ENCODE measurements at regions not wholly inside any gene's neighbourhood (a gene's known extent, or its start where the extent isn't known, plus 50 kb on each side); places are given as distances from the start of the nearest gene placed in this dataset.
"Not testable (repeated sequence)": the region's sequence is repeated elsewhere in the genome, so short reads cannot be mapped to it uniquely, and the experiment has no call there.

DNA sequence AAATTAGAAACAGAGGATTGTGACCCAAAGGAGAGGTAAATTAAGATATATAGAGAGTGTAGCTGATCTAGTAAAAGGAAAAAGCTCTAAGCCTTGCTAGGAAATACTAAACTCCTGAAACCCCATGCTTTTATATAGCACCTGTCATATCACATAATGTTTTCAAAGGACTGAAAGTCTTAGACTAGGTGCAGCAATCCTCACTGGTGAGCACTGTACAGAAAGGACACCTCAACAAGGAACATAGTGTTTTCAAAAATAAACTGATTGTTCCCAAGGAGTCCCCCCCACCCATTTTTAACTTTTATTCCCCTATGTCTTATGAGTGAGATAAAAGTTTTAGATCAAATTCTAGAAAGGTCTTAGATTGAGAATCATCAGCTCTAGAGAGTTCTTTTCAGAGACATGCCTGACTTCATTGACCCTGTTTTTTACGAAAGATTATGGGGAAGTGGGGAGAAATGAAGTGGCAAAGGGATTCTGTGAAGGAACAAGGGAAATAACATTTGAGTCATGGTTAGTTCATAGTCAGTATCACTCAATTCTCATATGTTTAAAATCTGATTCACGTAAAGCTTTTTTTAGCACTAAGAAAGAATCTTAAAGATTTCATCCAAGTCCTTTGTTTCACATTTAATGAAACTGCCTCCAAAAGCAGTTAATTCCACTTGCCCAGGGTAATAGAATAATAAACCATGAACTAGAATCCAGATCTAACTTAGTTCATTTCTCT, 166.4 kb downstream of the CYB561 start:
- DNase-seq (ENCODE audit: low read depth), result no peak
- TF ChIP-seq, protein P1, sequence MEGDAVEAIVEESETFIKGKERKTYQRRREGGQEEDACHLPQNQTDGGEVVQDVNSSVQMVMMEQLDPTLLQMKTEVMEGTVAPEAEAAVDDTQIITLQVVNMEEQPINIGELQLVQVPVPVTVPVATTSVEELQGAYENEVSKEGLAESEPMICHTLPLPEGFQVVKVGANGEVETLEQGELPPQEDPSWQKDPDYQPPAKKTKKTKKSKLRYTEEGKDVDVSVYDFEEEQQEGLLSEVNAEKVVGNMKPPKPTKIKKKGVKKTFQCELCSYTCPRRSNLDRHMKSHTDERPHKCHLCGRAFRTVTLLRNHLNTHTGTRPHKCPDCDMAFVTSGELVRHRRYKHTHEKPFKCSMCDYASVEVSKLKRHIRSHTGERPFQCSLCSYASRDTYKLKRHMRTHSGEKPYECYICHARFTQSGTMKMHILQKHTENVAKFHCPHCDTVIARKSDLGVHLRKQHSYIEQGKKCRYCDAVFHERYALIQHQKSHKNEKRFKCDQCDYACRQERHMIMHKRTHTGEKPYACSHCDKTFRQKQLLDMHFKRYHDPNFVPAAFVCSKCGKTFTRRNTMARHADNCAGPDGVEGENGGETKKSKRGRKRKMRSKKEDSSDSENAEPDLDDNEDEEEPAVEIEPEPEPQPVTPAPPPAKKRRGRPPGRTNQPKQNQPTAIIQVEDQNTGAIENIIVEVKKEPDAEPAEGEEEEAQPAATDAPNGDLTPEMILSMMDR (IDR thresholded peaks at IDR 0.05; ENCODE audit: low read depth, low read length, missing control alignments), result no peak
- H3K4me3 ChIP-seq (ENCODE audit: low read depth, low read length), result no peak overlapping the region
- in situ Hi-C loops (cut with HindIII; ENCODE audit: low sequenced_read_pairs), result no loop called here

DNA sequence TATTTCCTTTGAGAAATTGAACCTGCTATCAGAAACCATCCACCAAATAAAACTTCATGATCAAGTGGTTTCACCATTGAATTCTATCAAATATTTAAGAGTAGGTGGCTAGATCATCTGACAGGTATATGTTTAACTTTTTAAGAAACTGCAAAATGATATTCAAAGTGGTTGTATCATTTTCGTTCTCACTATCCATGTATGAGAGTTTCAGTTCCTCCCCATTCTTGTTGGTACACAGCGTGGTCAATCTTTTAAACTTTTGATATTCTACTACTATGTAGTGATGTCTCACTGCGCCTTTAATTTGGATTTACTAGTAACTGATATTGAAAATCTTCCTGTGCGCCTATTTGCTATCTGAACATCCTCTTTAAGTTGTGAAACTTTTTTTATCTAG, 163.7 kb downstream of the CYB561 start:
- TF ChIP-seq, protein P1 (IDR thresholded peaks at IDR 0.05; ENCODE audit: low read depth, low read length, missing control alignments), result no peak
- in situ Hi-C loops (cut with HindIII; ENCODE audit: low sequenced_read_pairs), result no loop called here
- H3K4me3 ChIP-seq (ENCODE audit: low read depth, low read length), result no peak overlapping the region
- no peak for DNase-seq (ENCODE audit: low read depth)

DNA sequence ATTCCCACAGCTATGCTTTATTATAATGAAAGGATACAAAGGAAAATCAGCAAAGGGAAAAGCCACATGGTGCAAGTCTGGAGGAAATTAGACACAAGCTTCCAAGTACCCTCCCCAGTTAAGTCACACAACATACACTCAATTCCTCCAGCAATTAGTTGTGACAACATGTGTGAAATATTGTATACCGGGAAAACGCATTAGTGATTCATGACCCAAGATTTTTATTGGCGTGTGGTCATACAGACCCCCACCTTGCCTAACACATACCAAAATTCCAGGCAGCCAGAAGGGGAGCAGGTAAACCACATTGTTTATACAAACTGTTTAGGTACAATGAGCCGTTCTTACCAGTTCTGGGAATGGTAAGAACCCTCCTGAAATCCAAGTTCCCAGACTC, 160.6 kb downstream of the CYB561 start:
- DNase-seq (ENCODE audit: low read depth), result peak; percentile 49
- TF ChIP-seq, protein P1 (IDR thresholded peaks at IDR 0.05; ENCODE audit: low read depth, low read length, missing control alignments), result no peak
- in situ Hi-C loops (cut with HindIII; ENCODE audit: low sequenced_read_pairs), result no loop called here
- H3K4me3 ChIP-seq (ENCODE audit: low read depth, low read length), result no peak overlapping the region

DNA sequence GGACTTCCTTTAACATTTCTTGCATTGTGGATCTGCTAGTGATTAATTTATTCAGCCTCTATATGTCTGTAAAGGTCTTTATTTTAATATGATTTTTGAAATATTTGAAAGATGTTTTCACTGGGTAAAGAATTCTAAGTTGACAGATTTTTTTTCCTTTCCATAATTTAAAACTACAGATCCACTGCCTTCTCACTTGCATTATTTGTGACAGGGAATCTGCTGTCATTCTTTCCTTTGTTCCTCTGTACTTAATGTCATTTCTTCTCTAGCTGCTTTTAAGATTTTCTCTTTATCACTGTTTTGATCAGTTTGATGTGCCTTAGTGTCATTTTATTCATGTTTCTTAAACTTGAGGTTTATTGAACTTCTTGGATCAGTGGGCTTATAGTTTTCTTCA, 159.9 kb downstream of the CYB561 start:
- DNase-seq (ENCODE audit: low read depth), result no peak
- in situ Hi-C loops (cut with HindIII; ENCODE audit: low sequenced_read_pairs), result no loop called here
- TF ChIP-seq, protein P1 (IDR thresholded peaks at IDR 0.05; ENCODE audit: low read depth, low read length, missing control alignments), result no peak
- H3K4me3 ChIP-seq (ENCODE audit: low read depth, low read length), result no peak overlapping the region

DNA sequence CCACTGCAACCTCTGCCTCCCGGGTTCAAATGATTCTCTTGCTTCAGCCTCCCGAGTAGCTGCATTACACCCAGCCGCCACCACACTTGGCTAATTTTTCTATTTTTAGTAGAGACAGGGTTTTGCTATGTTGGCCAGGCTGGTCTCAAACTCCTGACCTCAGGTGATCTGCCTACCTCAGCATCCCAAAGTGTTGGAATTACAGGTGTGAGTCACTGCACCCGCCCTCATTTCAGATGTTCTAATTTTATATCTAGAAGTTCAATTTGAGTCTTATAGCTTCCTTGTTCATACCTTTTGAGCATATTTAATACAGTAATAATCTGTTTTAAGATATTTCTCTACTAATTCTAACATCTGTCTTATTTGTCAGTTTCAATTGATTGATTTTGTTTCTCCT, 159.1 kb downstream of the CYB561 start:
- in situ Hi-C loops (cut with HindIII; ENCODE audit: low sequenced_read_pairs); DNase-seq (ENCODE audit: low read depth); H3K4me3 ChIP-seq (ENCODE audit: low read depth, low read length): not testable (repeated sequence)

DNA sequence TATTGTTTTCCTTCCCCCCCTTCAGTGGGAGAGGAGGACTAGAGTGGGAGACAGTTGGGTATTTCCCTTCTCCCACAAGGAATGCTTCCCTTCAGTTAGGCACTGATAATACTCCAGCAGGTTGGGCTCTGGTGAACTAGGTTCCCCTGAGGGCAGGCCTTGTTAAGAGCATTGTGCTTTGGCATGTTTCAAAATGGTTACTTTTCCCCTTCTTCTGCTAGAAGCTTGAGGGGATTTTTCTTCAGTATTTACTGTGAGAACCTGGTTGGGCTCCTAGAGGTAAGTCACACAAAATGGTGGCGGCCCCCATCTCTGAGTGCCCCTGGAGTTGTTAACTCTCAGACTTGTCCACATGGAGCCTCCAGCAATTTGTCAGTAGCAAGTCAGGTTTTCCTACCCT, 156.2 kb downstream of the CYB561 start:
- TF ChIP-seq, protein P1 (IDR thresholded peaks at IDR 0.05; ENCODE audit: low read depth, low read length, missing control alignments), result no peak
- H3K4me3 ChIP-seq (ENCODE audit: low read depth, low read length), result no peak overlapping the region
- in situ Hi-C loops (cut with HindIII; ENCODE audit: low sequenced_read_pairs), result no loop called here
- no peak for DNase-seq (ENCODE audit: low read depth)

DNA sequence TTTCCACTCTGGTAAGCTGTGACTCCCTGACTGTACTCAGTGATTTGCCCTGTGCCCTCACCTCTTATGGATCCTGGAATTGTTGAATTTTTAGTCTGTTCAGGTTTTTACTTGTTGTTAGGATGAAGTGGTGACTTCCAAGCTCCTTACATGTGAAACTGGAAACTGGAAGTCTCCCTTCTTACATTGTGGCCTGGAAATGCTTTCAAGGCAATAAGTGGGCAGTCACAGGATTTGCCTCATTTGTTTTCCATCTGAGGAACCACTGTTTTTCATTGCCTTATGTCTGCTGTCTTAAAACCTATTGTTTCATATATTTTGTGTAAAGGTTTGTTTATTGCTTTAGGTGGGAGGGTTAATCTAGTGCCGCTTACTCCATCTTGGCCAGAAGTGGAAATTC, 155.8 kb downstream of the CYB561 start:
- TF ChIP-seq, protein P1 (IDR thresholded peaks at IDR 0.05; ENCODE audit: low read depth, low read length, missing control alignments), result no peak
- H3K4me3 ChIP-seq (ENCODE audit: low read depth, low read length), result no peak overlapping the region
- DNase-seq (ENCODE audit: low read depth), result no peak
- in situ Hi-C loops (cut with HindIII; ENCODE audit: low sequenced_read_pairs), result no loop called here
